ENCODE measurements at regions not wholly inside any gene's neighbourhood (a gene's known extent, or its start where the extent isn't known, plus 50 kb on each side); places are given as distances from the start of the nearest gene placed in this dataset.

DNA sequence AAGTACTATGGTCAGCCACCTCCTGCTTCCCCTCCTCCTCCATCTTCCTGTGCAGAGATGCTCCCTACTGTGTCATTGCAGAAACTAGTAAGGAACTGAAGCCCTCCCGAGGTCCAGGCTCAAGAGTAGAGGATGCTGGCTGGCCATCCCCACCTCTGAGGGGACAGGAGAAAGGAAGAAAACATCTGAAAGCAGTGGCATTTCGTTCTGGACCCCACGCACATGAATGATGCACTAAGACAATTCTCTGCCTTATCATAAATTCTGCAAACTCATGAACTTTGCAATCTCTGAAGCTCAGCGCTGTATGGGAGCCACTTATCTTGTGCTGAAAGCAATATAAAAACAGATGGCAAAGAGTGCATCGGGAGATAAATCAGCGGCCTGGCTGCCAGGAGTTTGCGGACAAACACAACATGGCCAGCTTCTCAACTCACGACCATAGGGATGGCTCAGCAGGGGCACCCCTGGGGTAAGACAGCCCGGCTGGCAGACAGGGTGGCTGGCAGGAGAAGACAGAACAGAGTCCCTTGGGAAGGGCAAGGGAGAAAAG is 306.4 kb downstream of the NXPE2 start:
- H3K4me3 ChIP-seq (ENCODE audit: low read depth, low read length) = no peak overlapping the region
- H3K36me3 ChIP-seq (replicated peaks) = no peaks in the 10 kb centered on the region
- no peaks in the 10 kb centered on the region for H3K27me3 ChIP-seq (replicated peaks)
- in situ Hi-C loops (cut with HindIII; ENCODE audit: low pct_ligation_motif_present, low sequenced_read_pairs) = no loop called here
- H3K27ac ChIP-seq = no peak overlapping the region
- DNase-seq = no peak
- TF ChIP-seq, protein P1, sequence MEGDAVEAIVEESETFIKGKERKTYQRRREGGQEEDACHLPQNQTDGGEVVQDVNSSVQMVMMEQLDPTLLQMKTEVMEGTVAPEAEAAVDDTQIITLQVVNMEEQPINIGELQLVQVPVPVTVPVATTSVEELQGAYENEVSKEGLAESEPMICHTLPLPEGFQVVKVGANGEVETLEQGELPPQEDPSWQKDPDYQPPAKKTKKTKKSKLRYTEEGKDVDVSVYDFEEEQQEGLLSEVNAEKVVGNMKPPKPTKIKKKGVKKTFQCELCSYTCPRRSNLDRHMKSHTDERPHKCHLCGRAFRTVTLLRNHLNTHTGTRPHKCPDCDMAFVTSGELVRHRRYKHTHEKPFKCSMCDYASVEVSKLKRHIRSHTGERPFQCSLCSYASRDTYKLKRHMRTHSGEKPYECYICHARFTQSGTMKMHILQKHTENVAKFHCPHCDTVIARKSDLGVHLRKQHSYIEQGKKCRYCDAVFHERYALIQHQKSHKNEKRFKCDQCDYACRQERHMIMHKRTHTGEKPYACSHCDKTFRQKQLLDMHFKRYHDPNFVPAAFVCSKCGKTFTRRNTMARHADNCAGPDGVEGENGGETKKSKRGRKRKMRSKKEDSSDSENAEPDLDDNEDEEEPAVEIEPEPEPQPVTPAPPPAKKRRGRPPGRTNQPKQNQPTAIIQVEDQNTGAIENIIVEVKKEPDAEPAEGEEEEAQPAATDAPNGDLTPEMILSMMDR (IDR thresholded peaks at IDR 0.05; ENCODE audit: low read depth, low read length, missing control alignments) = no peak

DNA sequence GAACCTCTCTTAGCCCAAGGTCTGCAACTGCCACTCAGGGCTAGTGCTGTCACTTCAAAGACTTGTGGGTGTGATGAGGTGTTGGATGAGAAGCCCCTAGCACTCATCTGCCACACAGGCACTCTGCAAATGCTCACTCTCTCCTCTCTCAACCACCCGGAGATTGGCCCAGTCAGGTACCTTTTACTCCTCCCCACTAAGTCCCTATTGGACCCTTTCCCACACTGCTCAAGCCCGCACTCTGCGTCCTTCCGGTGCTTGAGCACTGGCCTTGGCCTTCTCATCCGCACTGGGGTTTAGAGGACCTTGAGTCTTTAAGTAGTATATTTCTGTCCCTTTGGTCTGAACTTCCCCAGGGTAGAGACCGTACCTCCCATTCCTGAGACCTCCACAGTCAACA is 308.0 kb downstream of the NXPE2 start:
- Histone ChIP-seq H3K36me3 (replicated peaks) (no peaks in the 10 kb centered on the region), H3K27ac (no peak overlapping the region), H3K27me3 (replicated peaks) (no peaks in the 10 kb centered on the region), H3K4me3 (ENCODE audit: low read depth, low read length) (no peak overlapping the region)
- in situ Hi-C loops (cut with HindIII; ENCODE audit: low pct_ligation_motif_present, low sequenced_read_pairs) = no loop called here
- TF ChIP-seq, protein P1 (IDR thresholded peaks at IDR 0.05; ENCODE audit: low read depth, low read length, missing control alignments) = no peak
- no peak for DNase-seq

DNA sequence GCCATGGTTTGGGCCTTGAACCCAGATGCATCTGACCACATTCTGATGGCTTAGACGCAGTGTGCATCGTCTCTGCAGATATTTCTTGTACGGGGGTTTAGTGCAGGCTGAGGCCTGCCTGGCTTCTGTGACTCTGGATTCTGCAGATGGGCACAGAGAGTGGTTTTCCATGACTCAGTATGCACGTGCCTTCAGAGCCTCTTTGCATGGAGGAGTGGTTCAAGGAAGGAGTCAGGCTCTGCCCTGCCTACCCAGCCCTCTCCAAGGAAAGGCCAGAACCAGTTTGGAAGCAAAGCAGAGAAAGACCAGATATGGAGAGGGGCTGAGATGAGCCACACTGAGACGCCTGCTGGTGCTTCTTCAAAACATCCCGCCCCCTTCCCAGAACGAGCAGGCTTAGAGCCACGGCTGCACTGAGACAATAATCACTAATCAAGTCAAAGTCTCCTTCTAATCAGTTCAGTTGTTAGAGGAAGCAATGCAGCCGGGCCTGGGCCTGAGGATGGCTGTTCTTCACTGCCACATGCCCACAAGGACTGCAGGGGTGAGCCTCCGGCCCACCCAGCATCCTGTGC is 308.9 kb downstream of the NXPE2 start:
- Histone ChIP-seq H3K4me3 (ENCODE audit: low read depth, low read length) (no peak overlapping the region), H3K27me3 (replicated peaks) (no peaks in the 10 kb centered on the region), H3K27ac (no peak overlapping the region), H3K36me3 (replicated peaks) (no peaks in the 10 kb centered on the region)
- in situ Hi-C loops (cut with HindIII; ENCODE audit: low pct_ligation_motif_present, low sequenced_read_pairs) = no loop called here
- TF ChIP-seq, protein P1 (IDR thresholded peaks at IDR 0.05; ENCODE audit: low read depth, low read length, missing control alignments) = no peak
- no peak for DNase-seq

DNA sequence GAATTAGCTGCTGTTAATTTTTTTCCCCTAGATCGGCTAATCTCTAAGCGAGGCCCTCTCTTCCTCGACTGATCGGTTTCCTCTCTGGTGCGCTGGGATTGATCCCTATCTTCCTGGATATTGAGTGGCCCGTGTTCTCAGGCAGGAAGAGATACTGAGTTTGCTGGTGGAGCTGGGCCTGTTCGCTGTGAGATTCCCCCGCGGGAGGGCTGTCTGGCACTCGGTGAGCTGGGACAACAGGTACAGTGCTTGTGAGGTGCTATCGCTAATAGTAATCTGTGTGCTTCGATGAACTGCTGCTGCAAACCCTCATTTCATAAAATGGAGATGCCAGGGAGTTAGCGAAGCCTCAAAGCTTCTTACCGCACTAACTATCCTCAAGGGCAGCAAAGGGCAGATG is 310.3 kb downstream of the NXPE2 start:
- no peak overlapping the region for H3K27ac ChIP-seq
- in situ Hi-C loops (cut with HindIII; ENCODE audit: low pct_ligation_motif_present, low sequenced_read_pairs) = no loop called here
- H3K4me3 ChIP-seq (ENCODE audit: low read depth, low read length) = no peak overlapping the region
- H3K36me3 ChIP-seq (replicated peaks) = no peaks in the 10 kb centered on the region
- TF ChIP-seq, protein P1 (IDR thresholded peaks at IDR 0.05; ENCODE audit: low read depth, low read length, missing control alignments) = no peak
- DNase-seq = no peak
- no peaks in the 10 kb centered on the region for H3K27me3 ChIP-seq (replicated peaks)

DNA sequence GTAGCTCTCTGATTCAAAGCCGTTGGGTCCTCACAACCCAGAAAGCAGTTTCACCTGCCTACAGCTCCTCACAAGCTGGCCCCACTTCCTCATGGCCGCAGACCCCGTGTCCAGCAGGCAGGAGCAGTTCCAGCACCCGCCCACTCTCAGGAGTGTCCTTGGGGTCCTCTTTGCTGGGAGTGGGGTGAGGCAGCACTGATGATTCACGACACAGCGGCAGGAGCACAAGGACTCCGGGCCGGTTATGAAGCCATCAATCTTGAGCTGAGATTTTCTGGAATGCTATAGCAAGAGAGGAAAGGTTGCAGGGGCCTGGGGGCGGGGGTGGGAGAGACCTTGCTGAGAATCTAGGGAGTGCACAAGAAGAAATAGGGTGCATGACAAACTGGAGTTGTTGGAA is 311.2 kb downstream of the NXPE2 start:
- Histone ChIP-seq H3K27ac (no peak overlapping the region), H3K36me3 (replicated peaks) (no peaks in the 10 kb centered on the region), H3K4me3 (ENCODE audit: low read depth, low read length) (no peak overlapping the region), H3K27me3 (replicated peaks) (no peaks in the 10 kb centered on the region)
- in situ Hi-C loops (cut with HindIII; ENCODE audit: low pct_ligation_motif_present, low sequenced_read_pairs) = no loop called here
- TF ChIP-seq, protein P1 (IDR thresholded peaks at IDR 0.05; ENCODE audit: low read depth, low read length, missing control alignments) = no peak
- no peak for DNase-seq

DNA sequence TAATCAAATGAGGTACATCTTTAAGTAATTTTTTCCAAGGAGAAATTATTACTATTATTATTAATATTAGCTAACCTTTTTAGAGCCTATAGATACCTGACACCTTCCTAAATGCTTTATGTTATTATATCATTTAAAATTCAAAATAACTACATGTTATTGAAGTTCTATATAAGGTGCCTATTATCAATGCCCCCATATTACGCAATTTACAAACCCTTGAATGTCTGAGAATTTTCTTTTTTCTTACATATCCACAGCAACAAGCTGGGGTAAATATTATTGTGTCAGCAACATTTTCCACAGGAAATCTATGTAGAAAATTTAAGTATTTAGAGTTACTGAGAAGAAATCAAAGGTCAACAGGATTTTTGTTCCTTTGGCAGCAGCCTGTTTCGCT is 327.3 kb downstream of the NXPE2 start:
- Histone ChIP-seq H3K27ac (no peak overlapping the region), H3K4me3 (ENCODE audit: low read depth, low read length) (no peak overlapping the region), H3K36me3 (replicated peaks) (no peaks in the 10 kb centered on the region), H3K27me3 (replicated peaks) (no peaks in the 10 kb centered on the region)
- no peak for DNase-seq
- in situ Hi-C loops (cut with HindIII; ENCODE audit: low pct_ligation_motif_present, low sequenced_read_pairs) = no loop called here
- TF ChIP-seq, protein P1 (IDR thresholded peaks at IDR 0.05; ENCODE audit: low read depth, low read length, missing control alignments) = no peak

Measured in brain microvascular endothelial cell (primary cell).